GM19238 (cell line): ENCODE measurements at regions not wholly inside any gene's neighbourhood (a gene's known extent, or its start where the extent isn't known, plus 50 kb on each side); places are given as distances from the start of the nearest gene placed in this dataset.

Experiments
- DNase-seq: peaks from one replicate; pipeline ENCODE4 v3.0.0; 2011; ENCODE audit warnings: low spot score; ENCODE audit not compliant: insufficient read length

- DNase-seq = no peak
Observed at GRCh38 chr15:60093273-60094067, 89.4 kb downstream of the FOXB1 start.

- DNase-seq = no peak
Observed at GRCh38 chr15:60095711-60096110, 91.6 kb downstream of the FOXB1 start.

- DNase-seq = no peak
Observed at GRCh38 chr15:60096157-60096556, 92.0 kb downstream of the FOXB1 start.

- no peak for DNase-seq
Observed at GRCh38 chr15:60101416-60101815, 97.3 kb downstream of the FOXB1 start.

GRCh38 chr15:60102748-60103147 is 98.6 kb downstream of the FOXB1 start:
- DNase-seq = no peak

- no peak for DNase-seq
Observed at GRCh38 chr15:60110909-60111308, 106.8 kb downstream of the FOXB1 start.

GRCh38 chr15:60115579-60116380 is 111.7 kb downstream of the FOXB1 start:
- DNase-seq = no peak

GRCh38 chr15:60116456-60117089 is 112.5 kb downstream of the FOXB1 start:
- DNase-seq = no peak

- DNase-seq = no peak
Observed at GRCh38 chr15:60118146-60118545, 114.0 kb downstream of the FOXB1 start.

GRCh38 chr15:60118626-60119025 is 114.5 kb downstream of the FOXB1 start:
- DNase-seq = no peak

GRCh38 chr15:60119101-60119500 is 115.0 kb downstream of the FOXB1 start:
- no peak for DNase-seq

- DNase-seq = no peak
Observed at GRCh38 chr15:60120100-60120499, 116.0 kb downstream of the FOXB1 start.

- DNase-seq = no peak
Observed at GRCh38 chr15:60121845-60122244, 117.7 kb downstream of the FOXB1 start.

- no peak for DNase-seq
Observed at GRCh38 chr15:60122691-60123090, 118.6 kb downstream of the FOXB1 start.

- no peak for DNase-seq
Observed at GRCh38 chr15:60124460-60125070, 120.5 kb downstream of the FOXB1 start.

- DNase-seq = no peak
Observed at GRCh38 chr15:60125334-60125733, 121.2 kb downstream of the FOXB1 start.

GRCh38 chr15:60126200-60126599 is 122.1 kb downstream of the FOXB1 start:
- DNase-seq = no peak

- DNase-seq = no peak
Observed at GRCh38 chr15:60126661-60127060, 122.5 kb downstream of the FOXB1 start.

GRCh38 chr15:60128000-60128376 is 123.9 kb downstream of the FOXB1 start:
- no peak for DNase-seq

GRCh38 chr15:60128710-60129109 is 124.6 kb downstream of the FOXB1 start:
- DNase-seq = no peak

- no peak for DNase-seq
Observed at GRCh38 chr15:60130398-60130797, 126.3 kb downstream of the FOXB1 start.

GRCh38 chr15:60130821-60131220 is 126.7 kb downstream of the FOXB1 start:
- DNase-seq = no peak
